GM23338 (cell line): ENCODE measurements at regions not wholly inside any gene's neighbourhood (a gene's known extent, or its start where the extent isn't known, plus 50 kb on each side); places are given as distances from the start of the nearest gene placed in this dataset.

Experiments
- ATAC-seq: fragments of 200-7000 bp; cut with Tn5 transposase; 3 replicates; pipeline ENCODE4 v1.9.1; 2020
- DNase-seq: peaks from one replicate; pipeline ENCODE4 v3.0.0-alpha.2; 2015; ENCODE audit warnings: low spot score
- H2AFZ ChIP-seq: fragments of 200-600 bp; sonication (generic); 2 replicates; pipeline ENCODE4 v1.8.0; 2016; ENCODE audit warnings: antibody characterized with exemption, mild to moderate bottlenecking, moderate library complexity
- H3F3A ChIP-seq: fragments of 200-600 bp; sonication (generic); replicated peaks from 2 replicates; pipeline ENCODE4 v1.8.0; 2017; ENCODE audit warnings: antibody characterized with exemption, mixed run types, low read depth
- H3K27ac ChIP-seq: fragments of 200-600 bp; sonication (generic); 2 replicates; pipeline ENCODE4 v1.6.1; 2016; ENCODE audit warnings: low read depth
- H3K27me3 ChIP-seq: fragments of 200-600 bp; sonication (generic); 2 replicates; pipeline ENCODE4 v1.8.0; 2016; ENCODE audit warnings: mild to moderate bottlenecking, mixed run types, moderate library complexity; ENCODE audit not compliant: insufficient read depth
- H3K36me3 ChIP-seq: fragments of 200-600 bp; sonication (generic); 2 replicates; pipeline ENCODE4 v1.8.0; 2016; ENCODE audit warnings: mild to moderate bottlenecking; ENCODE audit not compliant: insufficient read depth
- H3K4me1 ChIP-seq: fragments of 200-600 bp; sonication (generic); 2 replicates; pipeline ENCODE4 v1.8.0; 2016; ENCODE audit warnings: mild to moderate bottlenecking, moderate library complexity; ENCODE audit not compliant: insufficient read depth
- H3K4me2 ChIP-seq: fragments of 200-600 bp; sonication (generic); 2 replicates; pipeline ENCODE4 v1.7.1; 2017; ENCODE audit warnings: mixed run types
- H3K4me3 ChIP-seq: fragments of 200-600 bp; sonication (generic); 2 replicates; pipeline ENCODE4 v1.6.1; 2016; ENCODE audit warnings: mixed run types
- H3K79me2 ChIP-seq: fragments of 200-600 bp; sonication (generic); replicated peaks from 2 replicates; pipeline ENCODE4 v1.8.0; 2017; ENCODE audit warnings: mild to moderate bottlenecking; ENCODE audit not compliant: insufficient read depth
- H3K9me2 ChIP-seq: fragments of 200-600 bp; sonication (generic); 2 replicates; pipeline ENCODE4 v1.8.0; 2017; ENCODE audit not compliant: insufficient read depth
- H4K20me1 ChIP-seq: fragments of 200-600 bp; sonication (generic); replicated peaks from 2 replicates; pipeline ENCODE4 v1.8.0; 2017; ENCODE audit warnings: mild to moderate bottlenecking; ENCODE audit not compliant: insufficient read depth
- H3K27ac Mint-ChIP-seq: 2 replicates; pipeline ENCODE4 v1.8.0; 2020; ENCODE audit warnings: inconsistent platforms, mild to moderate bottlenecking, moderate library complexity, mixed read lengths
- H3K27me3 Mint-ChIP-seq: 3 replicates; pipeline ENCODE4 v1.8.0; 2022; ENCODE audit warnings: low read depth, mild to moderate bottlenecking, moderate library complexity, mixed read lengths, inconsistent platforms; ENCODE audit not compliant: insufficient read depth, poor library complexity
- H3K36me3 Mint-ChIP-seq: 3 replicates; pipeline ENCODE4 v1.8.0; 2021; ENCODE audit warnings: low read depth, mild to moderate bottlenecking, inconsistent platforms, moderate library complexity, mixed read lengths
- H3K4me1 Mint-ChIP-seq: 3 replicates; pipeline ENCODE4 v1.8.0; 2020; ENCODE audit warnings: mild to moderate bottlenecking, inconsistent platforms, mixed read lengths
- H3K4me3 Mint-ChIP-seq: 3 replicates; pipeline ENCODE4 v1.8.0; 2021; ENCODE audit warnings: moderate library complexity, mild to moderate bottlenecking, inconsistent platforms, mixed read lengths
- H3K9me3 Mint-ChIP-seq: 3 replicates; pipeline ENCODE4 v1.8.0; 2020; ENCODE audit warnings: moderate library complexity, mild to moderate bottlenecking, inconsistent platforms, mixed read lengths
- CREB1 ChIP-seq: fragments of 250-450 bp; sonication (Bioruptor Pico); IDR thresholded peaks from 2 replicates; pipeline ENCODE4 v1.5.0; 2020; ENCODE audit warnings: low read depth, mild to moderate bottlenecking, moderate library complexity
- ETS1 ChIP-seq: IDR thresholded peaks from 2 replicates; pipeline ENCODE4 v1.6.1; 2016; ENCODE audit warnings: antibody characterized with exemption
- EZH2 ChIP-seq: fragments of 200-600 bp; sonication (generic); IDR thresholded peaks from one replicate; pipeline ENCODE4 v1.8.0; 2017; ENCODE audit warnings: antibody characterized with exemption, mild to moderate bottlenecking, low read depth; ENCODE audit not compliant: unreplicated experiment
- EZH2phosphoT487 ChIP-seq: fragments of 200-600 bp; sonication (generic); IDR thresholded peaks from one replicate; pipeline ENCODE4 v1.8.1; 2018; ENCODE audit warnings: antibody characterized with exemption; ENCODE audit not compliant: unreplicated experiment
- JUNB ChIP-seq: IDR thresholded peaks from one replicate; pipeline ENCODE4 v1.6.1; 2016; ENCODE audit warnings: antibody characterized with exemption; ENCODE audit not compliant: unreplicated experiment
- NANOG ChIP-seq: IDR thresholded peaks from 2 replicates; pipeline ENCODE4 v1.6.1; 2016; ENCODE audit warnings: antibody characterized with exemption, borderline replicate concordance
- POLR2AphosphoS5 ChIP-seq: IDR thresholded peaks from 2 replicates; pipeline ENCODE4 v1.6.1; 2016; ENCODE audit warnings: antibody characterized with exemption, low read depth
- STAT1 ChIP-seq: IDR thresholded peaks from one replicate; pipeline ENCODE4 v1.6.1; 2016; ENCODE audit warnings: antibody characterized with exemption; ENCODE audit not compliant: unreplicated experiment
- ZNF114 ChIP-seq: fragments of 250-450 bp; sonication (Bioruptor Pico); IDR thresholded peaks from 2 replicates; pipeline ENCODE4 v1.5.0; 2020; ENCODE audit warnings: mild to moderate bottlenecking, moderate library complexity
- ZNF331 ChIP-seq: fragments of 250-450 bp; sonication (Bioruptor Pico); IDR thresholded peaks from 2 replicates; pipeline ENCODE4 v1.5.0; 2020; ENCODE audit warnings: low read depth, mild to moderate bottlenecking, moderate library complexity
- ZNF462 ChIP-seq: fragments of 250-450 bp; sonication (Bioruptor Pico); IDR thresholded peaks from 2 replicates; pipeline ENCODE4 v1.5.0; 2020; ENCODE audit warnings: mild to moderate bottlenecking, moderate library complexity
- TF ChIP-seq, protein P1 (sequence below), 2 experiments: fragments of 200-600 bp in 1 of 2; sonication (generic) in 1 of 2; conservative IDR thresholded peaks; 2 replicates each; pipeline versions ENCODE4 v1.5.1 to v1.6.1; 2016 to 2017; ENCODE audit warnings: antibody characterized with exemption in 2 of 2, low read depth in 2 of 2, mild to moderate bottlenecking in 2 of 2, moderate library complexity in 1 of 2
- TF ChIP-seq, protein P2 (sequence below): IDR thresholded peaks from one replicate; pipeline ENCODE4 v1.6.1; 2018; ENCODE audit warnings: antibody characterized with exemption; ENCODE audit not compliant: unreplicated experiment

DNA sequence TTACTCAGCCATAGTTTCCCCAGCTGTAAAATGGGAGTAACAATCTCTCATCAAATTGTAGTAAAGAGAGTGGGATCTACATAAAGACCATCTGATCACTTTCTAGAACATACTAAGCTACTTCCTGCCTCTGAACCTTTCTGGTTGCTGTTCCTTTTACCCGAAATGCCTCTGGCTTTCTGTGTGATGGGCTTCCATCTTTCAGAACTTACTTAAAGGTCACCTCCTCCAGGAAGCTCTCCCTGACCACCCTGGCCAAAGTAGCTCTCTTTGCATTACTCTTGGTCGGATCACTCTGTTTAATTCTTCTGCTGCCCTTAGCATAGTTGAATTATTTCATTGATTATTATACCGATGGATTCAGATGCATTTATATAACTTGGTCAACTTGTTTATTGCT is 171.0 kb downstream of the BMP7 start:
- DNase-seq (no peak), ATAC-seq (no peak)
- no peak for TF ChIP-seq EZH2phosphoT487
- no peak for TF ChIP-seq EZH2
- no peak for TF ChIP-seq CREB1 (CRISPR knock-in tag)
- TF ChIP-seq, protein P1, sequence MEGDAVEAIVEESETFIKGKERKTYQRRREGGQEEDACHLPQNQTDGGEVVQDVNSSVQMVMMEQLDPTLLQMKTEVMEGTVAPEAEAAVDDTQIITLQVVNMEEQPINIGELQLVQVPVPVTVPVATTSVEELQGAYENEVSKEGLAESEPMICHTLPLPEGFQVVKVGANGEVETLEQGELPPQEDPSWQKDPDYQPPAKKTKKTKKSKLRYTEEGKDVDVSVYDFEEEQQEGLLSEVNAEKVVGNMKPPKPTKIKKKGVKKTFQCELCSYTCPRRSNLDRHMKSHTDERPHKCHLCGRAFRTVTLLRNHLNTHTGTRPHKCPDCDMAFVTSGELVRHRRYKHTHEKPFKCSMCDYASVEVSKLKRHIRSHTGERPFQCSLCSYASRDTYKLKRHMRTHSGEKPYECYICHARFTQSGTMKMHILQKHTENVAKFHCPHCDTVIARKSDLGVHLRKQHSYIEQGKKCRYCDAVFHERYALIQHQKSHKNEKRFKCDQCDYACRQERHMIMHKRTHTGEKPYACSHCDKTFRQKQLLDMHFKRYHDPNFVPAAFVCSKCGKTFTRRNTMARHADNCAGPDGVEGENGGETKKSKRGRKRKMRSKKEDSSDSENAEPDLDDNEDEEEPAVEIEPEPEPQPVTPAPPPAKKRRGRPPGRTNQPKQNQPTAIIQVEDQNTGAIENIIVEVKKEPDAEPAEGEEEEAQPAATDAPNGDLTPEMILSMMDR (conservative IDR thresholded peaks at IDR 0.05; ENCODE audit: low read depth in 2 of 2), result no peak
- TF ChIP-seq, protein P2, sequence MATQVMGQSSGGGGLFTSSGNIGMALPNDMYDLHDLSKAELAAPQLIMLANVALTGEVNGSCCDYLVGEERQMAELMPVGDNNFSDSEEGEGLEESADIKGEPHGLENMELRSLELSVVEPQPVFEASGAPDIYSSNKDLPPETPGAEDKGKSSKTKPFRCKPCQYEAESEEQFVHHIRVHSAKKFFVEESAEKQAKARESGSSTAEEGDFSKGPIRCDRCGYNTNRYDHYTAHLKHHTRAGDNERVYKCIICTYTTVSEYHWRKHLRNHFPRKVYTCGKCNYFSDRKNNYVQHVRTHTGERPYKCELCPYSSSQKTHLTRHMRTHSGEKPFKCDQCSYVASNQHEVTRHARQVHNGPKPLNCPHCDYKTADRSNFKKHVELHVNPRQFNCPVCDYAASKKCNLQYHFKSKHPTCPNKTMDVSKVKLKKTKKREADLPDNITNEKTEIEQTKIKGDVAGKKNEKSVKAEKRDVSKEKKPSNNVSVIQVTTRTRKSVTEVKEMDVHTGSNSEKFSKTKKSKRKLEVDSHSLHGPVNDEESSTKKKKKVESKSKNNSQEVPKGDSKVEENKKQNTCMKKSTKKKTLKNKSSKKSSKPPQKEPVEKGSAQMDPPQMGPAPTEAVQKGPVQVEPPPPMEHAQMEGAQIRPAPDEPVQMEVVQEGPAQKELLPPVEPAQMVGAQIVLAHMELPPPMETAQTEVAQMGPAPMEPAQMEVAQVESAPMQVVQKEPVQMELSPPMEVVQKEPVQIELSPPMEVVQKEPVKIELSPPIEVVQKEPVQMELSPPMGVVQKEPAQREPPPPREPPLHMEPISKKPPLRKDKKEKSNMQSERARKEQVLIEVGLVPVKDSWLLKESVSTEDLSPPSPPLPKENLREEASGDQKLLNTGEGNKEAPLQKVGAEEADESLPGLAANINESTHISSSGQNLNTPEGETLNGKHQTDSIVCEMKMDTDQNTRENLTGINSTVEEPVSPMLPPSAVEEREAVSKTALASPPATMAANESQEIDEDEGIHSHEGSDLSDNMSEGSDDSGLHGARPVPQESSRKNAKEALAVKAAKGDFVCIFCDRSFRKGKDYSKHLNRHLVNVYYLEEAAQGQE, result no peak
- TF ChIP-seq ZNF462, result no peak
- TF ChIP-seq ETS1, result no peak
- TF ChIP-seq NANOG, result no peak
- TF ChIP-seq ZNF114 (CRISPR knock-in tag), result no peak
- no peak for TF ChIP-seq ZNF331 (CRISPR knock-in tag)
- TF ChIP-seq POLR2AphosphoS5, result no peak
- no peak for TF ChIP-seq JUNB
- TF ChIP-seq STAT1, result no peak
- H3K27ac Mint-ChIP-seq, result no peak overlapping the region
- peaks cover 8% of the 10 kb centered on the region; the same call in 1 of the 2 replicates for H3K27me3 ChIP-seq
- no peaks in the 10 kb centered on the region; the same call in 2 of the 3 replicates for H3K9me3 Mint-ChIP-seq
- no peaks in the 10 kb centered on the region for H3K9me2 ChIP-seq
- H4K20me1 ChIP-seq, result no peaks in the 10 kb centered on the region
- no peak overlapping the region for H2AFZ ChIP-seq
- peaks cover 8% of the 10 kb centered on the region; the same call in 2 of the 3 replicates for H3K4me1 Mint-ChIP-seq
- no peak overlapping the region for H3K4me3 Mint-ChIP-seq
- H3K4me1 ChIP-seq, result no peaks in the 10 kb centered on the region
- H3K36me3 Mint-ChIP-seq, result no peaks in the 10 kb centered on the region
- H3K27ac ChIP-seq, result no peak overlapping the region
- H3K27me3 Mint-ChIP-seq, result peaks cover 17% of the 10 kb centered on the region
- H3K4me2 ChIP-seq, result no peak overlapping the region
- no peaks in the 10 kb centered on the region for H3K36me3 ChIP-seq
- H3K4me3 ChIP-seq, result no peak overlapping the region
- no peaks in the 10 kb centered on the region for H3K79me2 ChIP-seq
- H3F3A ChIP-seq, result no peaks in the 10 kb centered on the region
